ENCODE measurements at regions not wholly inside any gene's neighbourhood (a gene's known extent, or its start where the extent isn't known, plus 50 kb on each side); places are given as distances from the start of the nearest gene placed in this dataset.

DNA sequence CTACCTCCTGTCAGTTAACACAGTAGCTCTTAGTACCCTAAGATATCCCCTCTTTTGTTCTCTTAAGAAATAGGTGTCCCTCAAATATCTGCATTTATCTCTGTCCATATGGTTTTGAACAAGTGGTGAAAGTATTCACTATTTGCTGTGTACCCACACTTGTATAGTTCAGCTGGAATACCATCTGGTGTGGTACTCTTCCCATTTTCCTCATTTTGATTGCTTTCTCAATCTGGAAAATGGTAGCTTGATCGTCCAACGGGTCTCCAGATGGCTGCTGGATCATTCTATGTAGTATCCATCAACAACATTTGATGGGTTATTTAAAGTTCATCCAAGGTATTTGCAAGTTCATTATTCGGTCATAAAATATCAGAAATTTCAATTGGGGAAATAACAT lies 100.3 kb upstream of the DPYD start:
- DNase-seq = no peak

DNA sequence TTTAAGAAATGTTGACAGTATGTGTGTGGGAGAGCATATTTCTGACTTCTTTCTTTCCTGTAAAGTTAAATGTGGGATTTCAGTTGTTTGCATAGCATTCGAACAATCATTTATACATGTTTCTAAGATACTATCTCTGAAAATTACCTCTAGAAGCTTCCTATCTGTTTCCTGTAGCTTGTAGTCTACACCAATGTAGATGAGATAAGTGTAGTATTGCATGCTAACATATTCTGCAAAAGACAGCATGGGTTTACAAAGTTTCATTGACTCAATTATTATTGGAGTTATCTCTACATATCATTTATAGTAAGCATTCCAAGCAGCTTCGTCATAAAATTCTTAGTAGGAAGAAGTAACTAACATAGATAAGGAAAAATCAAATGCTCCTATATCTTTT lies 98.9 kb upstream of the DPYD start:
- no peak for DNase-seq

DNA sequence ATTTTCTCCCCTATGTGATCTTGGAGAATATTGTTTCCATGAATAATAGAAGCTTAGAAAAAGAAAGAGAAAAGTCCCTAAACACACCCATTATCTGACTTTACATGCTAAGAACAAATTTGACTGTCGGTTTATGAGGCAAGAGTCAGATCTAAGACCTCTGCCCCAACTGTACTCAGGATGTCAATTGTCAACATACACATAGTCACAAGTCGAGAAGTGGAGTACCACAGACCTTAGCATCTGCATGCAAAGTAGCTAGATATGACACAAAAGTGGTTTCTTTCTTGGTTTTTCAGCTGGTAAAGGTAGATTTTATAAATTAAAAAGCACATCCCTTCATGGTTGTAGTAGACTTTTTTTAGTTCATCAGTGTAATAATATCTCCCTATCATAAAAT lies 97.2 kb upstream of the DPYD start:
- no peak for DNase-seq

DNA sequence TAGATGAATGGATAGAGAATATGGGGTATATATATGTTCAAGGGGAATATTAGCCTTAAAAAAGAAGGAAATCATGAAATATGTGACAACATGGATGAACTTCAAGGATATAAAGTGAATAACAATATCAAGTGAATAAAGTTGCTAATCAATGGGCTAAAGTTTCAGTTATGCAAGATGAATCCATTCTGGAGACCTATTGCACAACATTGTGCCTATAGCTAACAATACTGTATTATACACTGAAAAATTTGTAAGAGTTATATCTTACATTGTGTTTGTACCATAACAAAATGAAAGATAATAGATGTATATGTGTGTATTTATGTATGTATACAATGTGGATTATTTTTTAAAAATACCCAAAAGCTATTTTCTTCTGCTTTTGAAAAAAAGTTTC lies 96.3 kb upstream of the DPYD start:
- no peak for DNase-seq

DNA sequence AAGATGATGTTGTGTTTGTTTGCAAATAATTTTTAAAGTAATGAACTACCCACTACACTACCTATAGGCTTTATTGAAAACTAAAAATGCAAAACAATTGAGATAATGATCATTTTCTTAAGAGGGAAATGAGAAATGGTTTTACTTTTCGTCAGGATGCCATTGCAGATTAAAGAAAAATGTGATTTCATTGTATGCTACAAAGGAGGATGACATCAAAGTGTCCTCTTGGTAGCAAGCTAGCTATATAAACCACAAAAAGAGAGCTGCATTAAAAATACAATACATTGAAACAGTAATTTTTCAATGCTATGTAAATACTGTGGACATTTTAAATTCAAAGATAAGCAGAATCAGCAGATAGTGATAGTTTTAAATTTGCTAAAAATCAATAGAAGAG lies 87.5 kb upstream of the DPYD start:
- no peak for DNase-seq

DNA sequence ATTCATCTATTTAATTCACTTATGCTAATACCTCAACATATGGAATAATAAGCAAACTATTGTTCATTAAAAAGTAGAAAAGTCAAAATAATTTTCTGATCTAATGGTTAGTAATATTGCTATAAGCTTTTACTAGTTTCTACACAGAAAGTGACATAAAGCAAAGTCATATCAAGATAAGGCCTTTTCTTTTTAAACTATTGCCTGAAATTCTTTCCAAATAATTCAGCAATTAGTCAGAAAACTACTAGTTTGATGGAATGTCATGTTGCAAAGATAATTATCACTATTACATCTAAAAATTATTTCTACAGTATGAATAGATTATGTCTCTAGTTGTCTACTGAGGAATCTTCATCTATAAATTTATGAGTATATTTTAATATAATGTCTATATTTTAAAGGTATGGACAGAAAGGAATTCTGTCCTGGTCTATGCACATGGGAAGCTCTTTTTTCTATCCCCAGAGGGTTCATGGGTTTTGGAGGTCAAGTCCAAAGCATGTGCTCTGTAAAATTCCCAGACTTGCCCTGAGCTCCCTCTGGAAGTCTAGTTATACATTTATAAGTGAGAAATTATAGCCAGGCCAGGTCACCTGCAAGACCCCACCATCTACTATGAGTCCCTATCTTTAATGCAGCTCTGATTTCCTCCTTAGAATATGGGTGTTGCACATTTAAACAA lies 84.6 kb upstream of the DPYD start:
- no peak for DNase-seq

DNA sequence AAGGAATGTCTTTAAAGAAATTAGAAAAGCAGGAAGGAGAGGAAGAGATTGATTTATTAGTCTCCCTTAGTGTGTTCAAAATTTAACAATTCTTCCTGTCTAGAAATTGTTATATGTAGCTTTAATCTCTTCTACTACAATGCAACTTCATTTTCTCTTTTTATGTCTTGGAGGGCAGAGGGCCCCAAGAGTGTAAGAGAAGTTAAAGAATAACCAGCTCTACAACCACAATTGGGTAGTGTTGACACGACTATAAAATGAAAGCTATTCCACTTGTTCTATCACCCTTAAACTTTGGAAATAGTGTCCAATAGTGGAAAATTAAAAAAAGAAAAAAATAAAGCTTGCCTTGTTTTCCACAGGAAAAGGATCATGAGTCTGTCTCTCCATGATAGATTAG lies 82.6 kb upstream of the DPYD start:
- DNase-seq = no peak

DNA sequence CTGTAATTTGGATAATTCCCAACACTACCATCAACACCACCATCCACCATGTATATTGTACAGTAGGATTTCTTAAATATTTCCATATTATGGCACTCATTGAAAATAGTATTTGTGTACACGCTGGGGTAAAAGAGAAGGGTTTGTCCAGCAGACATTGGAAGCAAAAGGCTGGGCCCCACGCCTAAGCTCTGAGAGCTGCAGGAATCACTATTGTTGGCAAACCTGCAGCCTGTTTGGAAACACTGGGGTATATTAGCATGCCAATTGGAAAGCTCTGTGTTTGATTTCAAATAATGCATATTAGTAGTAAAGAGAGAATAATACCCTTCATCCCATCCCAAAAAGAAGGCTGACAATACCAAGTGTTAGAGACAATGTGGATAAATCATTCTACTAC lies 81.5 kb upstream of the DPYD start:
- DNase-seq = no peak

DNA sequence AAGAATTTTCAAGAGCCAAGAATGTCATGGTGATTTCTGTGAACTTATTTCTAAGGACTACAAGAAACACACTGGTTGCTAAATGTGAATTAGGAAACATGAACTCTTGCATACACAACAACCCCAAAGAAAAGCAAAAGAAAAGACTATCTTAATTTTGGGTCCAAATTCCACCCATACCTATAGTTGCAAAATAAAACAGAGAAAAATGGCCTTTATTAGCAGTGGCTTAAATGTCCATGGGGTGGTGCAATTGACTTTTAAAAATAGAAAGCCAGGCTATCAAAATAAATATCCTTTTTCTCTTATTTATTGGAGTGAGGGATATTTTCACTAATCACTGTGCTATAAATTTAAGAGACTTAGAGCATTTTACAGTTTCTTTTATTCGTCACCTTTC lies 80.9 kb upstream of the DPYD start:
- no peak for DNase-seq

DNA sequence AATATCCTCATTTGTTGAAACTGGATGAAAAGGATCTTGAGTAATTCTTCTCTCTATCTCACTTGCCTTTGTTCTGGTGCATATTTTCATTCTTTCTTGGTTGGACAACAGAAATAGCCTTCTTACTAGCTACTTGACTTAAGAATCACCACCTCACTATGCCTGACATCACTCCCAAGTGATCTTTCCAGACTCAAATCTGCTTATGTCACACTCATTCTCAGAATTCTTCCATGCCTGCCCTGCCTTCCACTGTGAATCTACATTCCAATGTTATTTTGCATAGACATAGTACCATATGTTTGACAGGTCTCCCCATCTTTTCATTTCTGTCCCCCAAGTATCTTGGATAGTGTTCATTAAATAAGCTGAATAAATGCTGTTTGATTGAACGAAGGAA lies 78.5 kb upstream of the DPYD start:
- DNase-seq = no peak

DNA sequence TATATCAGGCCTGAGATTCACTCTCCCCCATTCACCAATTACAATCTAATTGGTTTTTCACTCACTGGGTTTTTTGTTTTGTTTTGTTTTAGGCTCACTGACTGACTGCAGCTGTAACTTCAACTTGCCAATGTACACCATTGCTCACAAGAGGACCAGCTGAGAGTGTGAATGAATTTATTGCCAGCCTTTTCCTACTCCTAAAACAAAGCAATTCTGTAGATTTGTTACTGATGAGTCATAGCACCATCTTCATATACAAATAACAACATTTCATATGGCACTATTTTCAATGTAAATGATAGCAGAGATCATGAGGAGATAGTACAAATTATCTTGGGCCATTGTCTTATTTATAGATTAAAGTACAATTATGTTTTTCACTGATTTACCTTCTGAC lies 76.0 kb upstream of the DPYD start:
- no peak for DNase-seq

DNA sequence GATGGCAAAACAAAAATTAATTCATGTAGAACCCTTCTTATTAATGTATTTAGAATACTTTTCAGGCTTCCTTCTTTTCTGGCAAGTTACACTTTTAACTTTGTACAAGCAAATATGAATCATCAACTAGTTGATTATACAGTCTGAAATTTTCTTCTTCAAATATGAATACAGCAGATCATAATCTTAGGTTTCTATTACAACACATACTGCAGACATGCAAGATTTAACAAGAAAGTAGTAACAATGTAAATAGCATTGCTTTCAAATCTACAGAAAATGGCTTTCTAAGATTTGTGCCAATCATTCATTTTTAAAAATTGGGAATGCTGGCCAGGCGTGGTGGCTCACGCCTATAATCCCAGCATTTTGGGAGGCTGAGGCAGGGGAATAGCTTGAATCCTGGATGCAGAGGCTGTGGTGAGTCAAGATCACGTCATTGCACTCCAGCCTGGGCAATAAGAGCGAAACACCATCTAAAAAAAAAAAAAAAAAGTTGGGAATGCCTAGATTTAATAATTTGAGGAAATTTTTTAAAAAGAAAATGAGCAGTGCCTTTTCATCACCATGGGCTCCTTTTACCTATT lies 68.4 kb upstream of the DPYD start:
- DNase-seq = no peak

DNA sequence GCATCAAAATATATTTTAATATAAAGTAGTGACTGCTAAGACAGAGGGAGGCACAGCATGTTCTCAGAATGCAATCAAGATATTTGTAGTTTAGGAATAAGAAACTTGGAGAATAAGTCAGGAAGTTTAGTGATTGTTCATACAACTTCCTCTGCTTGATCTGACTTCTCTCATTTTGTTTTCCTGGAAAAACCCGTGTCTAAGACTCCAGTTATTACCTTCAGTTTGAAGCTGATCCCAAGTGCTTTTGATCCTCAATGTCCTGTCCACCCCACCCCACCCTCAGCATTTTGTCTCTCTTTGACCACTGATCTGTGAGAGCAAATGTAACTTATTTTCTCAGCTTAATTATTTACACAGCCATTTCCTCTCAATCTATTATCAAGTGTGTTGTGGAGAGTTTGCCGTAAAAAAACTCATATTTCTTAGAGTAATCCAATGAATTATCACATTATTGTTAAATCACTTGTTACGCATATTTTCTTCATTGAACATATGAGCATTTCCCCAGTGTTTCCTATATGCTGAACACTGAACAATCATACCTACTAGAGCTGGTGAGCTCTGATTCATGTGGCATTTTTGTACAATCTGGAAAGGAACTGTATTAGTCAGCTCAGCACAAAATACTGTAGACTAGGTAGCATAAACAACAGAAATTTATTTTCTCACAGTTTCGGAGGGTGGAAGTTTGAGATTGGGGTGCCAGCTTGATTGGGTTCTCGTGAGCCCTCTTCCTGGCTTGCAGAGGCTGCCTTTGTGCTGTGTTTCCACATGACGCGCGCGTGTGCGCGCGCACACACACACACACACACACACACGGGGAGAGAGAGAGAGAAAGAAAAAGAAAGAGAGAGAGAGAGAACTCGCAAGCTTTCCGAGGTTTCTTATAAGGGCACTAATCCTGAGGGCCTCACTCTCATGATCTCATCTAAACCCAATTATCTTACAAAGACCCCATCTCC lies 65.5 kb upstream of the DPYD start:
- no peak for DNase-seq

DNA sequence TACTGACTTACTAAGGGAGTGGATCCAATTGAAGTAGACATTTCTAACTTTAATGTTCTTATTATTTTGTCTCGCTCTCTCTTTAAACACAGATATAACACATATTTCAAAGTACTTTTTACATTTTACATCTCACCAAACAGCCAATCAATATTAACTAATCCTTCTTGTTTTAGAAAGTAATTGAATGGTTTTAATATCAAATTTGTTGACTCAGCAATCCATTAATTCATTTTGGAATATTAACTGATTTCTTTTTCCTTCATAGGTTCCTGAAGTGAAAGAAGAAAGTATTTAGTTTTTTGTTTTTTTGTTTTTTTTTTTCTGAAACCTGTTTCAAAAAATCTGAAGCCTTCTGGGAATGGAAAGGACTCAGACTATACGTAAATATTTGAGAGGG lies 62.3 kb upstream of the DPYD start:
- DNase-seq = no peak

DNA sequence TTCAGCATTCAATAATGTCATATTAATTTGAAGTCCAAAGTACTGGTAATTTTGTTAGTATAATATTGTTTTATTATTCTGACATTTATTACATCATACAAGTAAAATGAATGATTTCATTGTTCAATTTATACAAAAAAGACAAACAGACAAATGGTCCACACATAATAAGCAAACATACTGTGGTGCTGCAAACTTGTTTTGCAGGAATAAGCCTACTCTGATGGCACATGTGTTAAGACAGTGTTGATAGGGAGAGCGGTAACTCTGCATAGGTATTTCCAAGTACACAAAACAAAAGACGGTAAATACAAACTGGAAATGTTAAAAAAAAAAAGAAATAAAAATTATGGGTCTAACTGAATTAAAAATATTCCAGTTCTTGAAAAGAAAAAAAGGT lies 59.7 kb upstream of the DPYD start:
- DNase-seq = no peak

DNA sequence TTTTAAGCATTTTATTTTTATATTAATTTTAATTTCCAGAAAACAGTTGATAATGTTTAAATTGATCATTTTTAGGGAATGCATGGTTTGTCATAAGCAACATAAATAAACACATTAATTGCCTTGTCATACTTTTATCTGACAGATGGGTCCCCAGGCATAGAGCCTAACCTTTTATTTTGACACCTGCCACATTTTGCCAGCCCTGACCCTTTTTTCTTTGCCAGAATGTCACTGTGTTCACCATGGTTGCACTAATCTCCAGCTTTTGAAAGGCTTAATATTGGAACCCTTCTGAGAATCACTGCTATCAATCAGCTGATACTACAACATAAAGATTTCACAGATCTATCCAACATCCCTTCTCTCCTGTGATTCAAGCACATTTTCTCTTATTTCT lies 56.0 kb upstream of the DPYD start:
- no peak for DNase-seq
